Amniotic stem cell (primary cell): ENCODE measurements at regions not wholly inside any gene's neighbourhood (a gene's known extent, or its start where the extent isn't known, plus 50 kb on each side); places are given as distances from the start of the nearest gene placed in this dataset.

Source experiments
- DNase-seq: peaks from one replicate; lab custom pipeline; 2025; lab: John Stamatoyannopoulos, UW

DNA sequence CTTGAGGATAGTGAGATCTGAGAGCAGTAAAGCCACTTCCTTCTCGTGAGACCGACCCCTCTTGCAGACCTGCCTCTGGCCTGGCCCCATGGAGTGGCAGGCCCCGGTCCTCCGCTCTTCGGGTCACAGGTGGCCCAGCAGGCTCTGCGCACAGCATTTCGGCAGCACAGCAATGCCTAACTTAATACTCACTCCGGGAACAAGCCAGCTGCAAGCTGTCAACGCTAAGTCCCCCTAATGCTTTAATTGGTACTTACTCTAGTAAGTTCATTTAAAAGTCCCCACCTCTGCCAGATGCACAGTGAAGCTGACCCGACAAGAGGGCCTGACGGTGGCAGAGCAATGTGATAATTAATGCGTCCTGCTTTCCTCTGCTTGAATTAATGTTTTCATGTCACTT lies 349.3 kb upstream of the B3GAT1 start:
- DNase-seq = no peak

DNA sequence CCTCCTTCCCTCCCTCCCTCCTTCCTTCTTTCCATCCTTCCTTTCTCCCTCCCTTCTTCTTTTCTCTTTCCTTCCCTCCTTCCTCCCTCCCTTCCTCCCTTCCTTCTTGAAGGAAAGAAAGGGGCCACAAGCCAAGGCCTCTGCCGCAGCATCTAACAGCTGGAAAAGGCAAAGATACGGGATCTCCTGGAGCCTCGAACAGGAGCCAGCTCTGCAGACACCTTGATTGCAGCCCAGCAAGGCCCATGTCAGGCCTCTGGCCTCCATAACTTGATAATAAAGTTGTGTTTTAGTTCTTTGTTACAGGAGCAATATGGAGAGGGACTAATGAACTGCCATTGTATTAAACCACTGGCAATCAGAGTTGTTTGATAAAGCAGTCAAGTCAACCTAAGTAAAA lies 348.9 kb upstream of the B3GAT1 start:
- DNase-seq = no peak

DNA sequence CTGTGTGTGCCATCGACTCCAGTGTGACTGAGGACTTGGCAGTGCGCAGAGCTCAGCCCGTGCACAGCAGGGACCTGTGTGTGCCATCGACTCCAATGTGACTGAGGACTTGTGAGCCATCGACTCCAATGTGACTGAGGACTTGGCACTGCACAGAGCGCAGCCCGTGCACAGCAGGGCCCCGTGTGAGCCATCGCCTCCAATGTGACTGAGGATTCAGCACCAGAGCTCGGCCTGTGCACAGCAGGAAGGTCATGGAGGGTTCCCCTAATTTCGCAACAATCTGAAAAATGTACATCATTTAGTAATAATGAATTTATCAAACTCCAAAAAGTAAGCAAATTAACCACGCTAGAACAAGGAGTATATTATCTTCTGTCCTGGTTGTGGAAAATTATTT lies 348.3 kb upstream of the B3GAT1 start:
- no peak for DNase-seq

DNA sequence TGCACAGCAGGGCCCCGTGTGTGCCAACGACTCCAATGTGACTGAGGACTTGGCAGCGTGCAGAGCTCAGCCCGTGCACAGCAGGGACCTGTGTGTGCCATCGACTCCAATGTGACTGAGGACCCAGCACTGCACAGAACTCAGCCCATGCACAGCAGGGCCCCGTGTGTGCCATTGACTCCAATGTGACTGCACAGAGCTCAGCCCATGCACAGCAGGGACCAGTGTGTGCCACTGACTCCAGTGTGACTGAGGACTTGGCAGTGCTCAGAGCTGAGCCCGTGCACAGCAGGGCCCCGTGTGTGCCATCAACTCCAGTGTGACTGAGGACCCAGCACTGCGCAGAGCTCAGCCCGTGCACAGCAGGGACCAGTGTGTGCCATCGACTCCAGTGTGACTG lies 347.8 kb upstream of the B3GAT1 start:
- no peak for DNase-seq

DNA sequence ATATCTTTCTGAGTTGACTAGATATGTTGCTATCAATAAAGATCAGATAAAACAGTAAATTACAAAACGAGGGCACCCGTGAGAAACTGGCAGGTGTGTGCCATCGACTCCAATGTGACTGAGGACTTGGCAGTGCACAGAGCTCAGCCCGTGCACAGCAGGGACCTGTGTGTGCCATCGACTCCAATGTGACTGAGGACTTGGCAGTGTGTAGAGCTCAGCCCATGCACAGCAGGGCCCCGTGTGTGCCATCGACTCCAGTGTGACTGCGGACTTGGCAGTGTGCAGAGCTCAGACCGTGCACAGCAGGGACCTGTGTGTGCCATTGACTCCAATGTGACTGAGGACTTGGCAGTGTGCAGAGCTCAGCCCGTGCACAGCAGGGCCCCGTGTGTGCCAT lies 347.2 kb upstream of the B3GAT1 start:
- DNase-seq = no peak

DNA sequence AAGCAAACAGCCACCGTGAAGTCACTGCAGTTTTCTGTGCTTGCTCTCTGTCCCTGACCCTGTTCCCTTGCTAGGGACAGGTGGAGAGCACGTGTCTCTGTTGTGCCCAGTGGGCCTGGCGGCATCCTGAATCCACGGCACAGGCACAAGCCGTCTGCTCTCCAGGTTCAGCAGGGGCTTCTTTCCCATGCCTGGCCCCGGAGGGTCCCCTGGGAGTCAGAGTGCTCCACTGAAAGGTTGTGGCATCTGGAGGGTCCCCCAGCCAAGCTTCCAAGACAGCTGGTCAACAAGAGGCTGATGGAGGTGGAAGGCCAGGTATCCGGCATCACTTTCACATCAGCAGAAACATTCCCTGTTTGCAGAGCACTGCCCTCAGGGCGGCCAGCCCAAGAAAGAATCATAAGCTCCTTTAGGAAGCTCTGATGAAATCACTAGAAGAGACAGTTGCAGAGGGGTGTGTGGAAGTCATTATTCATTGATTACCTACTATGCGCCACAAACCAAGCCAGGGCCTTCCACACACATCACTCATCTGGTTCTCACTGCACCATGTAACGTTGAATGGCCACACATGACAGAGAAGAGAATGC lies 346.4 kb upstream of the B3GAT1 start:
- no peak for DNase-seq

- DNase-seq = no peak
These were observed 345.6 kb upstream of the B3GAT1 start for GRCh38 chr11:134757633-134758032.

DNA sequence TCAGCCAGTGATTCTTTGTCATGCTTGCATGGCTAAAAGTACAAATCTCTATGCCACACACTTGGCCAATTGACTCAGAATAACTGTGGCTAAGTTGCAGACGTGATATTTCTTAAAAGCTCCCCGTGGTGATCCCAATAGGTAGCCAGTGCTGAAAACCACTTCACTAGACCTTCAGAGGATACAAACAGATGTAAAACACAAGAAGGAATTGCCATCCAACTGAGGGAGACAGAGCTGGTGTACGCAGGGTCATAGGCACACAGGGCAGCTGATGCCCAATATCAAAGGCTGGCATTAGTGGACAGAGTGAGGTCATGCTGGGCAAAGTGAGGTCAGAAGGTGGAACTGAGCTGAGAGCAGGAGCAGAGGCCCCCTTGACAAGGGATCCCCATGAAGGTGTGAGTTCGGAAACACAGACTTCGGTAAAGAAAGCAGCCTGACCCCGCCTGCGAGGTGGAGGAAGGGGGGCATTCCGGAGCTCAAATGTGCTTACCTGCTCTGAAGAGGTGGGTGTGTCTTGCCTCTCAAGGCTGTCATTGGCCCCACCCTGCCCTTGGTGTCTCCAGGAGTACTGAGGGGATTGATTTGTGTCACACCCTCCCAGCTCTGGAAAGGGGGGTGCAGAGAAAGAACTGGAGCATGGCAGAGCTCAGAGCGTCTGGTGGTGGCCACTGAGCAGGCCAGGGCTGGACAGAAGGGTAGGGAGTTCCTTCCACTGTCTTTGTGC lies 344.9 kb upstream of the B3GAT1 start:
- DNase-seq = no peak

DNA sequence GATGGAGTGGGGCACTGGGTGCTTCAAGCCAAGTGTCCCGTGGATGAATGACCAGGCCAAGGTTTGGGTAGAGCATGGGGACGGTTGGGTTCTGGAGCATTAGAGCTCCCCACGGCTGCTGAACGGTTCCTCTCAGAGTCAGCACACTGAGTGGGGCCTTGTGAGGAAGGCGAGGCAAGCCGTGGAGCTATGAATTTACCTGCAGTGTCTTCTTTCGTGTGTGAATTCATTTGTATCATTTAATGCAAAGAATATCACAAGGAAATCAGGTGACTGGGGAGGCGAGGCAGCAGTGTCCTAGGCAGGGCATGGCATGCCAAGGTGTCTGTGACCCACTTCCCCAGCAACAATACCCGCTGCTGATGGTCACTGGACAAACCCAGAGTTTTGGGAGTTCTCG lies 343.5 kb upstream of the B3GAT1 start:
- DNase-seq = no peak

GRCh38 chr11:134754521-134755198 lies 342.6 kb upstream of the B3GAT1 start:
- DNase-seq = no peak

- no peak for DNase-seq
These were observed 341.9 kb upstream of the B3GAT1 start for GRCh38 chr11:134753771-134754520.

DNA sequence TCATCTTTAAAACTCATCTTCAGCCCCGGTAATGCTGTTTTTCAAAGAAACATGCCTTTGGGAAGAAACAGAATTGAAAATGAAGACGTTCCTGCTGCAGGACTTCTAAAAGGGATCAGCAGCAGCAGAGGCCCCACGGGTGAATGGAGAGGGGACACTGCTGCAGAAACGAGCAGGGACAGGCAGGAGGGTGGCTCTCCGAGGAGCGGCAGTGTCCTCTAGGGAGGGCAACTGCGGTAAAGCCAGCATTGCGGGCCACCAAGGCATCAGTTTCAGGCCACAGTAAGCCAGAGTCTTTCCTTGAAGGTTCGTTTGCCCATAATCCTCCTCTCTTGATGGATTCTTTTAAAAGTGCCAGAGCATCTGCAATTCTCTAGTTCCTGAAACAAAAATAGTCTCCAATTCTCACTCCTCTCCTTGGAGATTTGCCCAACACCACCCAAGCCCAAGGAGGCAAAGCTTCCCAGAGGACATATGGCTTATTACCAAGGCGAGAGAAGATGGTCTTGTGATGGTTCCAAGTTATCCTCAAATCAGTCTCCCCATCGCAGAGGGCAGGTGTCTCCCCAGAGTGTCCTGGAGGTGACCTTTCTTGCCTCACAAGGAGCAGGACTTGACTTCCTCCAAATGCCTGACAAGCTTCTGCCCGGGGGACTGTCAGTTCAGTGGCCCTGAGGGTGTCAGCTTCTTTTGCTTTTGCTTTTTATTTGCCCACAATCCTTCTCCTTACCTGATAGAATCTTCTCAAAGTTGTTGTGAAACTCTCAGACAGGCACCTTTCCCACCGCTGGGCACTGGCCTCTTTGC lies 341.1 kb upstream of the B3GAT1 start:
- no peak for DNase-seq

DNA sequence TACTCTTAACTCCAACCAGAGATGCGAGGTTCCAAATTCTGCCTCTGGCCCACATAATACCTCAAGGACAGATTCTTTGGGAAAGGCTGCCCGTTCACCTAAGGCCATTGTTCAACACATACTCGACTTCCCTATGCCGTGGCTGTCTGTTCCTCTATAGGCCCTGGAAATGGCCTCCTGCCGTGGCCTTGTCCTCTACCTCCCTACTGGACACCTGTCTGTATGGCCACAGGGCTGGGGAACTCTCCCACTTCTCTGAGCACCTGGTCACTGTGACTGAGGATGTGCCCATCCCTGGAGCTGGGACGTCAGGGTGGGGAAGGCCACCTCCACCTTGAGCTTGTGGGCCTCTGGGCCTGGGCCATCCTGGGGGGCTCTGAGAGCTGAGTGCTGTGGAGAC lies 340.5 kb upstream of the B3GAT1 start:
- DNase-seq = no peak

GRCh38 chr11:134751766-134752165 lies 339.7 kb upstream of the B3GAT1 start:
- DNase-seq = no peak

GRCh38 chr11:134751031-134751585 lies 339.1 kb upstream of the B3GAT1 start:
- no peak for DNase-seq

GRCh38 chr11:134750619-134751018 lies 338.6 kb upstream of the B3GAT1 start:
- no peak for DNase-seq

- no peak for DNase-seq
These were observed 337.2 kb upstream of the B3GAT1 start for GRCh38 chr11:134749040-134749839.

GRCh38 chr11:134746609-134747008 lies 334.6 kb upstream of the B3GAT1 start:
- DNase-seq = no peak

DNA sequence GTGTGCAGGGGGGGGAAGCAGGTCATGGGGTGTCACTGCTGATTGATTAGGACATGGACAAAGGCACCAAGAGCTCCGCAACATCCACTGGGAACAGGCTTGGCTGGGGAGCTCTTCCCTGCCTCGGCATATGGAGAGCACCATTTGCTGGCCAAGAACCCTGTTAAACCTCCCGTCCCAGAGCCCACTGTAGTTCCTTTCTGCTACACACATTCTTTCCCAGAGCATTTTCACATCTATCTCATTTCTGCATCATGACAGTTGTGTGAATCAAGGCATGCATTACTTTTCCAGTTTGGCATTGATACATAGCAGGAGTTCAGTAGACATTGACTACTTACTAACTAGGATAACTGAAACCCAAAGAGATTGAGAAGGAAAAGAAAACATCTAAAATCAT lies 333.4 kb upstream of the B3GAT1 start:
- no peak for DNase-seq

GRCh38 chr11:134743820-134744195 lies 331.8 kb upstream of the B3GAT1 start:
- no peak for DNase-seq
